Fibroblast of lung (primary cell): ENCODE measurements at regions not wholly inside any gene's neighbourhood (a gene's known extent, or its start where the extent isn't known, plus 50 kb on each side); places are given as distances from the start of the nearest gene placed in this dataset.

Source experiments
- CTCF ChIP-seq, 2 donors: IDR thresholded peaks in 1 of 2; conservative IDR thresholded peaks in 1 of 2; 1 replicate in 1 of 2; 2 replicates in 1 of 2; pipeline ENCODE4 v1.5.1; 2011 to 2012; ENCODE audit warnings: low read length in 2 of 2, control low read depth in 1 of 2, inconsistent platforms in 1 of 2, low read depth in 1 of 2, mild to moderate bottlenecking in 1 of 2
- EZH2 ChIP-seq: IDR thresholded peaks from 2 replicates; pipeline ENCODE4 v1.5.1; 2012; ENCODE audit warnings: low read length, control low read depth, mild to moderate bottlenecking; ENCODE audit errors: missing control alignments

- TF ChIP-seq CTCF (conservative IDR thresholded peaks at IDR 0.05 in 1 of 2, IDR thresholded peaks at IDR 0.05 in 1 of 2; ENCODE audit: low read depth in 1 of 2, low read length in 2 of 2) (no peak), EZH2 (no peak)
These were observed 1494.9 kb upstream of the LRRTM3 start for GRCh38 chr10:65430979-65431378.
